Loucy (cell line): ENCODE measurements at regions not wholly inside any gene's neighbourhood (a gene's known extent, or its start where the extent isn't known, plus 50 kb on each side); places are given as distances from the start of the nearest gene placed in this dataset.

Experiments
- H2AFZ ChIP-seq: fragments of 200-600 bp; sonication (generic); 2 replicates; pipeline ENCODE4 v1.6.0; 2016; ENCODE audit warnings: antibody characterized with exemption, mild to moderate bottlenecking, low read length, moderate library complexity
- H3F3A ChIP-seq: fragments of 200-600 bp; 2 replicates; pipeline ENCODE4 v1.6.0; 2016; ENCODE audit warnings: antibody characterized with exemption, low read depth, mild to moderate bottlenecking
- H3K27me3 ChIP-seq: fragments of 200-600 bp; sonication (generic); 2 replicates; pipeline ENCODE4 v1.6.1; 2014; ENCODE audit warnings: low read length, mild to moderate bottlenecking; ENCODE audit not compliant: insufficient read depth, poor library complexity, severe bottlenecking
- H3K36me3 ChIP-seq: fragments of 200-600 bp; sonication (generic); 2 replicates; pipeline ENCODE4 v1.6.1; 2016; ENCODE audit warnings: low read length; ENCODE audit not compliant: insufficient read depth
- H3K4me1 ChIP-seq: fragments of 200-600 bp; sonication (generic); 2 replicates; pipeline ENCODE4 v1.5.1; 2014; ENCODE audit warnings: low read length, mild to moderate bottlenecking; ENCODE audit not compliant: insufficient read depth, poor library complexity, severe bottlenecking
- H3K4me2 ChIP-seq: fragments of 200-600 bp; sonication (generic); 2 replicates; pipeline ENCODE4 v1.6.0; 2014; ENCODE audit warnings: antibody characterized with exemption, low read length, low read depth, mild to moderate bottlenecking; ENCODE audit not compliant: poor library complexity, severe bottlenecking
- H3K4me3 ChIP-seq: fragments of 200-600 bp; sonication (generic); 2 replicates; pipeline ENCODE4 v1.5.1; 2014; ENCODE audit warnings: low read length, mild to moderate bottlenecking, mixed read lengths; ENCODE audit not compliant: poor library complexity, severe bottlenecking
- H3K79me2 ChIP-seq: fragments of 200-600 bp; sonication (generic); 2 replicates; pipeline ENCODE4 v1.6.1; 2014; ENCODE audit warnings: low read length; ENCODE audit not compliant: insufficient read depth
- H3K9ac ChIP-seq: fragments of 200-600 bp; sonication (generic); 2 replicates; pipeline ENCODE4 v1.6.0; 2014; ENCODE audit warnings: mild to moderate bottlenecking, low read depth, low read length, moderate library complexity; ENCODE audit not compliant: poor library complexity, severe bottlenecking
- H3K9me2 ChIP-seq: fragments of 200-600 bp; sonication (generic); replicated peaks from 2 replicates; pipeline ENCODE4 v1.6.1; 2016; ENCODE audit warnings: low read depth, low read length, mixed read lengths
- H3K9me3 ChIP-seq: fragments of 200-600 bp; sonication (generic); 2 replicates; pipeline ENCODE4 v1.6.1; 2014; ENCODE audit warnings: mild to moderate bottlenecking, antibody characterized with exemption, low read length, low read depth; ENCODE audit not compliant: insufficient read depth
- H4K20me1 ChIP-seq: fragments of 200-600 bp; sonication (generic); 2 replicates; pipeline ENCODE4 v1.6.0; 2014; ENCODE audit warnings: antibody characterized with exemption, low read length, mild to moderate bottlenecking; ENCODE audit not compliant: insufficient read depth, poor library complexity, severe bottlenecking
- EZH2phosphoT487 ChIP-seq: fragments of 200-600 bp; IDR thresholded peaks from 2 replicates; pipeline ENCODE4 v1.6.1; 2018; ENCODE audit warnings: antibody characterized with exemption, mild to moderate bottlenecking, moderate library complexity, borderline replicate concordance
- TF ChIP-seq, protein P1 (sequence below): fragments of 200-600 bp; sonication (generic); conservative IDR thresholded peaks from 2 replicates; pipeline ENCODE4 v1.5.1; 2014; ENCODE audit warnings: mild to moderate bottlenecking, antibody characterized with exemption, low read length

DNA sequence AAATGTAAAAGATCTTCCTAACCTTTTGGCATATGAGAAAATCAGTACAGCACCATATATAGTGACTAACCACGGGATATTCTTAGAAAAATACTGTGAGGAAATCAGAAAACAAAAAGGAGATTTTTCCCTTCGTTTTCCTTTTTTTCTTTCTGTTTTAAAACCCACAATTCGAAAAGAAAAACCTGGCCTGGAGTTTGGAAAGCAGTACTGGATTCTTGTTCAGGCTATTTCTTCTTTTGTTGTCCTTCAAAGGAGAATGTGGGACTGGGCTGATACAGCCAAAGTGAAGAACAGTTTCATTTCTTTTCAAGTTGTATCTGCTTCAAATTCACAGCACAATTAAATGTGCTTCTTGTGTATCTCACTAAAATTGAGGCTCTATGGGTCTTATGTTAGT lies 156.8 kb upstream of the PHYHIPL start:
- Histone ChIP-seq H4K20me1 (no peaks in the 10 kb centered on the region), H3K79me2 (no peaks in the 10 kb centered on the region), H3K9ac (no peak overlapping the region), H3K4me3 (no peak overlapping the region), H3K36me3 (no peaks in the 10 kb centered on the region), H3K4me2 (no peak overlapping the region), H3K9me3 (no peaks in the 10 kb centered on the region; the same call in 1 of the 2 replicates), H3K9me2 (no peaks in the 10 kb centered on the region), H3K27me3 (no peaks in the 10 kb centered on the region), H2AFZ (no peak overlapping the region), H3K4me1 (no peaks in the 10 kb centered on the region), H3F3A (no peaks in the 10 kb centered on the region)
- TF ChIP-seq, protein P1, sequence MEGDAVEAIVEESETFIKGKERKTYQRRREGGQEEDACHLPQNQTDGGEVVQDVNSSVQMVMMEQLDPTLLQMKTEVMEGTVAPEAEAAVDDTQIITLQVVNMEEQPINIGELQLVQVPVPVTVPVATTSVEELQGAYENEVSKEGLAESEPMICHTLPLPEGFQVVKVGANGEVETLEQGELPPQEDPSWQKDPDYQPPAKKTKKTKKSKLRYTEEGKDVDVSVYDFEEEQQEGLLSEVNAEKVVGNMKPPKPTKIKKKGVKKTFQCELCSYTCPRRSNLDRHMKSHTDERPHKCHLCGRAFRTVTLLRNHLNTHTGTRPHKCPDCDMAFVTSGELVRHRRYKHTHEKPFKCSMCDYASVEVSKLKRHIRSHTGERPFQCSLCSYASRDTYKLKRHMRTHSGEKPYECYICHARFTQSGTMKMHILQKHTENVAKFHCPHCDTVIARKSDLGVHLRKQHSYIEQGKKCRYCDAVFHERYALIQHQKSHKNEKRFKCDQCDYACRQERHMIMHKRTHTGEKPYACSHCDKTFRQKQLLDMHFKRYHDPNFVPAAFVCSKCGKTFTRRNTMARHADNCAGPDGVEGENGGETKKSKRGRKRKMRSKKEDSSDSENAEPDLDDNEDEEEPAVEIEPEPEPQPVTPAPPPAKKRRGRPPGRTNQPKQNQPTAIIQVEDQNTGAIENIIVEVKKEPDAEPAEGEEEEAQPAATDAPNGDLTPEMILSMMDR: no peak
- no peak for TF ChIP-seq EZH2phosphoT487

DNA sequence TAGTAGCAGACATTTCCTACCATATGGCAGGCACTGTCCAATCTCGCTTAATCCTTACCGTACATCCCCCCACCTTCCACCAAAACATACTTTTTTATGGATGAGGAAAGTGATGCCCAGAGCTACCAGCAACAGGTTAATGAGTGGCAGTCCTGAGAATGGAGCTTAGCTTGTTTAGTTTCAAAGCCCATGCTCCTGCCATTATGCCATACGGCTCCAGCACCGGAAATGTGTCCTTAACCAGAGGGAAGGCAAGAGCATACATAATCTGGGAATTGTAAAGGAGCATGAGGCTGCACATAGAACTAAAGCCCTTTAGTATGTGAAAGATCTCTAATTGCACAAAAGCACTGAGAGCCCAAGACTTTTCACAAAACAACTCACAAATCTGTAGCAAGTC lies 155.9 kb upstream of the PHYHIPL start:
- no peak overlapping the region for H3K4me2 ChIP-seq
- H3K27me3 ChIP-seq: no peaks in the 10 kb centered on the region
- no peak overlapping the region for H3K4me3 ChIP-seq
- no peaks in the 10 kb centered on the region for H3K36me3 ChIP-seq
- no peaks in the 10 kb centered on the region; the same call in 1 of the 2 replicates for H3K9me3 ChIP-seq
- H3K4me1 ChIP-seq: no peaks in the 10 kb centered on the region
- no peaks in the 10 kb centered on the region for H3K9me2 ChIP-seq
- no peak overlapping the region for H3K9ac ChIP-seq
- H2AFZ ChIP-seq: no peak overlapping the region
- no peaks in the 10 kb centered on the region for H3K79me2 ChIP-seq
- no peaks in the 10 kb centered on the region for H3F3A ChIP-seq
- no peaks in the 10 kb centered on the region for H4K20me1 ChIP-seq
- TF ChIP-seq, protein P1: no peak
- no peak for TF ChIP-seq EZH2phosphoT487

DNA sequence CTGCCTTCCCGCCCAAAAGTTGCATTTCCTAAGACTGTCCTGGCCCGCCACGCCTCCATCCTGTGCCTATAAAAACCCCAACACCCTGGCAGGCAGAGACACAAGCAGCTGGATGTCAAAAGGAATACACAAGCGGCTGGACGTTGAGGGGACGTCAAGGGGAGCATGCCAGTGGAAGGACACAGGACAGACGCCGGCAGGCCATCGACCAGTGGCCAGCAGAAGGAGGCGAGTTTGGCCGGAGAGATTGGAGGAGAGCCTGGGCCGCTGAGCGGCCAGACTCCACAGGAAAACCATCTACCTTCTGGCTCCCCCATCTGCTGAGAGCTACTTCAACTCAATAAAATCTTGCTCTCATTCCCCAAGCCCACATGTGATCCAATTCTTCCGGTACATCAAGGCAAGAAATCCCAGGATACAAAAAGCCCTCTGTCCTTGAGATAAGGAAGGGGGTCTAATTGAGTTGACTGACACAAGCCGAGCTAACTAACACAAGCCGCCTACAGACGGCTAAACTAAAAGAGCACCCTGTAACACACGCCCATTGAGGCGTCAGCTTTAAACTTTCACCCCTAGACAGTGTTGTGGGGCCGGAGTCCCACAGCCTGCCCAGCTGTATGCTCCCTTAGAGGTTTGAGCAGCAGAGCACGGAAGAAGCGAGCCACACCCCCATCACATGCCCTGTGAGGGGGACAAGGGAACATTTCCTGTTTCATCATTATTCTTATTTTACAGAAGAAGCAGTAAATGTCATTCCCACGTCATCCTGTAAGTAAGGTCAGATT lies 150.3 kb upstream of the PHYHIPL start:
- Histone ChIP-seq H3K9ac (no peak overlapping the region), H4K20me1 (no peaks in the 10 kb centered on the region), H3K9me3 (no peaks in the 10 kb centered on the region; the same call in 1 of the 2 replicates), H3K27me3 (no peaks in the 10 kb centered on the region), H3K36me3 (no peaks in the 10 kb centered on the region), H2AFZ (no peak overlapping the region), H3K79me2 (no peaks in the 10 kb centered on the region), H3F3A (no peaks in the 10 kb centered on the region), H3K4me2 (no peak overlapping the region), H3K9me2 (no peaks in the 10 kb centered on the region), H3K4me1 (no peaks in the 10 kb centered on the region), H3K4me3 (no peak overlapping the region)
- TF ChIP-seq EZH2phosphoT487: no peak
- TF ChIP-seq, protein P1: no peak
